HT-29 (cell line): ENCODE measurements at regions not wholly inside any gene's neighbourhood (a gene's known extent, or its start where the extent isn't known, plus 50 kb on each side); places are given as distances from the start of the nearest gene placed in this dataset.

Experiments used
- DNase-seq: peaks from one replicate; pipeline ENCODE4 v3.0.0-alpha.2; 2015; ENCODE audit warnings: low spot score

DNA sequence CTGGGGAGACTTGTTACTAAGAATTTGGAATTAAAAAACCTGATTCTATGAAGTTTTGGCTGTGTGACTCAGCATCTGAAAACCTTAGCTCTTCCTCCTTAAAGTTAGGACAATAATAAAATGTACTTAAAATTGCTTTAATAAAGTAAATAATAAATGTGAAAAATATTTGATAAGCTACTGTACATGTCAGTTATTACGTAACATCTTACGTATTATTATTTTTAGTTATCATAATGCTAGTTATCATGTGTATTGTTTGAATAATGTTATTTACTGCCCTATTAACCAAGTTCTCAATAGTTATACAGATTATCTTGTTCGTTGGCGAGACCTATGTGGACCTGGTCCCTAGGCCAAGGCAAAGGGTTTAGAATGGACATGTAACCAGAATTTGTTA, 449.2 kb upstream of the ADGRL3 start:
- no peak for DNase-seq

DNA sequence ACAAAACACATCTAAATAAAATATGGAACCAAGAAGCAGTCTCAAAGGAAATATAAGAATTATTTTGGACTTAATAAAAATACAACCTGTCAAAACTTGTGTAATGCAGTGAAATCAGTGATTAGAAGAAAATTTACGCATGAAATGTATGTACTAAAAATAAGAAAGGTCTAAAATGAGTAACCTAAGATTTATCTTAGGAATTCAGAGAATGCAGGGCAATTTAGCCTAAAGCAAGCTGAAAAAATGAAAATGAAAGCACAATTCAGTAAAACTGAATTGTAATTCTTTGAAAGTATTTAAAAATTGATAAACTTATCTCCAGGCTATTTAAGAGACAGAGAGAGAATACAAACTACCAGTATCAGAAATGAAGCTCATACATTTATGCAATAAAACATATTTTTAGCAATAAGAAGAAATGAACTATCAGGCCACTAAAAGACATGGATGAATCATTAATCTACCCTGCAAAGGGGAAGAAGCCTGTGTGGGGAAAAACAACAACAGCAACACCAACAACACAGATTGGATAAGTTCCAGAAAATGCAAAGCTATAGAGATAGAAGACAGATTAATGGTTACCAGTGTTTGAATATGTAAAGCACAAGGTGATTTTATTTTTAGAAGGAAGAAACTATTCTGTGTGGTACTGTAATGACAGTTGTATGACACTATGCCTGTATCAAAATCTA, 442.0 kb upstream of the ADGRL3 start:
- no peak for DNase-seq

DNA sequence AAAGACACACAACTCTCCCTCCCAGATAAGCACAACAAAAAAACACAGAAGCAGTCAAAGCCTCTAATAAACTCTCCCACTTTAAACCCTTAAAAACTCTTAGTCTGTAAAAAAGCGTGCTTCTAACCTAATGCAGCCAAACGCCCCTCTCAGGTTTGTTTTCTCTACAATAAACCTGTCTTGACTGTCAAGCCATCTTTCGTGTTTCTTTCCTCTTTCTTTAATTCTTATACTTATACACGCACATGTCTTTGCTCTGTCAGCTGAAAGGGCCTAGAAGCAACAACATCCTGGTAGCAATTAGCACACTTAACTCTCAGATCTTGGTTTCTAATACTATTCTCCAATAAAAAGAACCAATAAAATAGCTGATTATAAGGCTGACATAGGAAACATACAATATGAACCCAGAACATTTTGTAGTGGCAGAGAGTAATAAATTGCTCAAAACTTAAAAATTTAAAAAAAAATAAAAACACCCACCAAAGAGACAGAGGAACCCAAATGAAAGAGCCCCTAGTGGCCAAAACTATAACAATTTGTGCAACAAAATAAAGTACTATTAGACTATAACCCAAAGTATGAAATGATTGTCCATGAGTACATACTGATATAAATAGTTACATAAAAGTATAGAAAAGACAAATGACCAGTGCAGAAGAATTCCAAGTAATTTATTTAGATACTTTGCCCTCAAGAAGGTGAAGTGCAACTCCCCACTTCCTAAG, 440.4 kb upstream of the ADGRL3 start:
- no peak for DNase-seq

GRCh38 chr4:60780874-60781273, 419.3 kb upstream of the ADGRL3 start:
- DNase-seq = no peak

- DNase-seq = no peak
Observed at GRCh38 chr4:60790608-60791007, 409.5 kb upstream of the ADGRL3 start.

- DNase-seq = no peak
Observed at GRCh38 chr4:60794372-60794771, 405.8 kb upstream of the ADGRL3 start.

- DNase-seq = no peak
Observed at GRCh38 chr4:60799214-60799613, 400.9 kb upstream of the ADGRL3 start.

GRCh38 chr4:60800701-60801100, 399.4 kb upstream of the ADGRL3 start:
- DNase-seq = no peak

DNA sequence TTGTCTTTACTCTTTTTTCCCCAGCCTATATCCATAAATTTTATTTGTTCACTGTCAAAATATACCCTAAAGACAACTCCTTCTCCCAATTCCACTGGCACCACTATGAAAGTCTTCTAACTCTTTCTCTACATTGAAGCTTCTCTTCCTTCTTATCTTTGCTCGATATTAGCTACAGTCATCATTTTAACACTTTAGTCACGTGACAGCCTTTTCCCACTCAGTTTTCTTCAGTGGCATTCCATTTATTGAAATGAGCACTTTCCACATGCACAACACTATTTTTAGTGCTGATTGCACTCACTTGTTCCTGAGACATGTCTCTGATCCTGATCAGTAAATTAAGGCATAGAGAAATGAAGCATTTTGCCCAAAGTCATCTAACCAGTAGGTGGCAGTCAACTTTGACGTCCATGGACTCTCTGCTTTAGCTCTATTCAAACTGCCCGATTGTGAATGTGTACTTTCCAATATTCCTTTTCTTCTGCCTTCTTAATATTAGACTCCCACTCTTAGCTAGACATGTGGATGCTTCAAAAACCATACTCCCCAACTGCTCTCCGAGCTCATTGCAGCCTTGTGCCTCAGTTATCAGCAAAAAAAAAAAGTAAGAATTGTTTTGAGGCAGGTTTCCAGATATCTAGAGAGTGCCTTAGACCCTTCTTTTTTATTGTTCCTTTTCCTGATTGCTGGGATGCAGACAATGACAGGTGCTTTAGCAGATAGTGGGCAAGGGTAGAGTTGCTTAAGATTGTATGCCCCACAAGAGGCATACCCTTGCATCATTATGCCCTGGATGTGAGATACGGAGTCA, 394.4 kb upstream of the ADGRL3 start:
- peak; percentile 62 for DNase-seq

- no peak for DNase-seq
Observed at GRCh38 chr4:60808726-60809485, 391.2 kb upstream of the ADGRL3 start.

DNA sequence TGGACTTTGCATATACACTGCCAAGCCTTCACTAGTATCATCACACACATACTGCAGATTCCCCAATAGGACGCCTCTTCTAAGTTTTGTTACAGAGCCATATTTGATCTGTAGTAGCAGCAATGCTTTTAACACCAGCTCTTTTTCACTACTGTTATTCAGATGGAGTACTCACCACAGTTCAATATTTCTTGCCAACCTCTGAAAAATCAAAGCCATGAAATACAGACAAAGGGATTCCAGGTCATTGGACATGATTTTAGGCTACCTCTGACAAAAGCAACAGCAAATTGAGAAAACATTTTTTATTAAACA, 390.7 kb upstream of the ADGRL3 start:
- no peak for DNase-seq

DNA sequence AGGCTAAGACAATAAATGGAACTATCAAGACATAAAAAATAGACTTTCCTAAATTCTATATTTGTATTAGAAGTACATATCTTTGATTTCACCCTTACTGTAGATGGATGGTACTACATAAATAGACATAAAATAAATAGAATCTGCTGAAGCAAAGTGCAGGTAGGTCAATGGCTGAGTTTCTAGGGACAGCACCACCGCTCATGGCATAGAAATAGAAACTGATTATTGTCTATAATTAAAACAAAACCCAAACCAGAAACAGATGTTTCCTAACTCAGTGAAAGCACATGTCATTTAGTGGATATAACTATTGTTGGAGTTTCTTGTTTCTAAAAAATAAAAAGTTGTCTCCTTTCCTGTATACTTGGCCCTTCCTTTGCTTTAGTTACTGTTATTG, 387.3 kb upstream of the ADGRL3 start:
- no peak for DNase-seq

- no peak for DNase-seq
Observed at GRCh38 chr4:60814549-60814948, 385.6 kb upstream of the ADGRL3 start.

GRCh38 chr4:60817609-60818008, 382.5 kb upstream of the ADGRL3 start:
- no peak for DNase-seq

DNA sequence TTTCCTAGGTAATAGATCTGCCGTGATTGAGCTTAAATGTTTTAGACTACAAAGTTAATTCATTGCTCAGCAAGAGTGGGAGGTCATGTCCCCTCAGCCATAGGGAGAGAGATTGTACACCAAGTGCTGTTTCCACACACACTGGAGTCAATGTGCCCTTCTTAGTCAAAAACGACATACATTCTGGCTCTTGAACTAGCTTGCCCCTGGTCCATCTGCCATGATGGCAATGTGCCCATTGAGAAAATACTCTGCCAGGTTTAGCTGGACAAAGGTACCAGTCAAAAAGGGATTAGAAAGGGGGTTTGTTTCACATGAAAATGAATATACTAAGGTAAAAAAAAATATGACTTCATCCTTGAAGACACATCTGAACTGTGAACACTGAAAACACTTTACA, 377.1 kb upstream of the ADGRL3 start:
- no peak for DNase-seq

DNA sequence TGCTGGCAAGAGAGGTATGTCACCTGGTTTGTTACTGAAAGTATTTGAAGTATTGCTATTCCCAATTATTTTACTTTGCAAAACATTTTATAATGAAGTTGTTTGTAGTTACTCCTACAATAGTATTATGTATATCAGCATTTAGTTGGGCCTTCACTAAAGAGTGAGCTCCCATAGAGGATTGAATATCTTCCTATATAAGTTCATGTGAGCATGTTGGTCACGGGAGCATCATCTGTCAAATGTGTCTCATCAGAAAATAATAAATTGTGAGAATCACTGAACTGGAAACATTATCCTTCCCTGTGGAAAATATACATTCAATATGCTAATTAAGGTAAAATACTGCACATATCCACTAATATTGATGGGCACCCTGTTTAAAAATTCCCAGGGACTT, 360.1 kb upstream of the ADGRL3 start:
- no peak for DNase-seq

DNA sequence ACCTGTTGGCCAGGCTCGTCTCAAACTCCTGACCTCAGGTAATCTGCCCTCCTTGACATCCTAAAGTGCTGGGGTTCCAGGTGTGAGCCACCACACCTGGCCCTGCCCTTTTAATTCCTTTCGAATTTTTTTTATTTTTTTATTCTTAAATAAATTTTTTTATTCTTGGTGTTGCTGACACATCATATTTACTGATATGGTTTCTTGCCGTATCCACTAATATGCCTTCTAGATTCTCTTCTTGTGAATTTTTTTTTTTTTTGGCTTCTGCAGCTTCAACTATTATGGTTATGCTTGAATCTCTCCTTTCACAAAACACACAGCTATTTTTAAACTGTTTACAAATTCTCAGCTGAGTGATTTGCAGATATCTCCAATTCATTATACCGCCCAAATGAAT, 353.4 kb upstream of the ADGRL3 start:
- no peak for DNase-seq

- DNase-seq = no peak
Observed at GRCh38 chr4:60847614-60848013, 352.5 kb upstream of the ADGRL3 start.

GRCh38 chr4:60857130-60857753, 342.9 kb upstream of the ADGRL3 start:
- no peak for DNase-seq

DNA sequence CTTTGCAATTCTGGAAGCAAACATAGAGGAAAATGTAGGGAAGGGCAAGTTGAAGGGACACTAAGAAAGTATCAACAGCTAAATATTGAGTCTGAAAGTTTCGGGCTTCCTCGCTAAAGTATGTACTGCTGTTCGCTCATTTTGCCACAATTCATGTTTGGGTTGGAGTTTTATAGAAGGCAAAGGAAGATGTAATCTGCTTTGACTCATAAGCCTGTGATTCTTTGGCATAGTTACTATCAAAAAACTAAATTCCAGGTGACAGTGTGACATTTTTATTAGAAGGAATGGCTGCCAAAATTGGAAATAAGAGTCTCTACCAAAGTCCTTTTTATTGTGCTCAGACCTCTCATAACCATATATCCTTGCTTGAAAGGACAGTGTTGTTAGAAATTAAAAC, 336.7 kb upstream of the ADGRL3 start:
- no peak for DNase-seq

GRCh38 chr4:60865273-60865672, 334.9 kb upstream of the ADGRL3 start:
- peak; percentile 17 for DNase-seq
